H9 (cell line): ENCODE measurements at regions not wholly inside any gene's neighbourhood (a gene's known extent, or its start where the extent isn't known, plus 50 kb on each side); places are given as distances from the start of the nearest gene placed in this dataset.

Experiments used
- DNase-seq: peaks from one replicate; pipeline ENCODE4 v3.0.0-alpha.2; 2017
- H2AFZ ChIP-seq: one replicate; pipeline ENCODE4 v1.6.1; 2013; ENCODE audit warnings: mild to moderate bottlenecking, low read length, control low read depth, moderate library complexity
- H2AK5ac ChIP-seq: 2 replicates; pipeline ENCODE4 v1.6.1; 2013; ENCODE audit warnings: low read length, control low read depth, mixed read lengths; ENCODE audit not compliant: insufficient read length
- H2BK120ac ChIP-seq: one replicate; pipeline ENCODE4 v1.6.1; 2013; ENCODE audit warnings: low read depth, mild to moderate bottlenecking, low read length, control low read depth, inconsistent platforms; ENCODE audit not compliant: poor library complexity, severe bottlenecking
- H2BK12ac ChIP-seq: 2 replicates; pipeline ENCODE4 v1.6.1; 2013; ENCODE audit warnings: low read length, control low read depth, mixed read lengths, low read depth; ENCODE audit not compliant: insufficient read length
- H2BK15ac ChIP-seq: 2 replicates; pipeline ENCODE4 v1.6.1; 2013; ENCODE audit warnings: low read depth, low read length, control low read depth
- H2BK20ac ChIP-seq: one replicate; pipeline ENCODE4 v1.6.1; 2013; ENCODE audit warnings: low read depth, mild to moderate bottlenecking, low read length, control low read depth, inconsistent platforms; ENCODE audit not compliant: poor library complexity, severe bottlenecking
- H2BK5ac ChIP-seq: 2 replicates; pipeline ENCODE4 v1.6.1; 2013; ENCODE audit warnings: low read length, control low read depth, mixed read lengths; ENCODE audit not compliant: insufficient read length
- H3K14ac ChIP-seq: 2 replicates; pipeline ENCODE4 v1.6.1; 2013; ENCODE audit warnings: low read length, control low read depth; ENCODE audit not compliant: insufficient read depth
- H3K18ac ChIP-seq: 2 replicates; pipeline ENCODE4 v1.6.1; 2013; ENCODE audit warnings: low read depth, mild to moderate bottlenecking, mixed read lengths, low read length, control low read depth; ENCODE audit not compliant: insufficient read length
- H3K23ac ChIP-seq: 2 replicates; pipeline ENCODE4 v1.6.1; 2013; ENCODE audit warnings: low read length, control low read depth, mixed read lengths, low read depth; ENCODE audit not compliant: insufficient read length
- H3K23me2 ChIP-seq: 2 replicates; pipeline ENCODE4 v1.6.1; 2013; ENCODE audit warnings: low read depth, mild to moderate bottlenecking, mixed read lengths, low read length, control low read depth; ENCODE audit not compliant: insufficient read length, poor library complexity, severe bottlenecking
- H3K27ac ChIP-seq: 2 replicates; pipeline ENCODE4 v1.5.1; 2013; ENCODE audit warnings: low read length, control low read depth, mixed read lengths, low read depth; ENCODE audit not compliant: insufficient read length
- H3K27me3 ChIP-seq: 2 replicates; pipeline ENCODE4 v1.6.1; 2013; ENCODE audit warnings: low read length, control low read depth, inconsistent platforms; ENCODE audit not compliant: insufficient read depth
- H3K4ac ChIP-seq: 2 replicates; pipeline ENCODE4 v1.6.1; 2013; ENCODE audit warnings: low read depth, mild to moderate bottlenecking, control low read depth, inconsistent platforms, low read length, moderate library complexity
- H3K4me1 ChIP-seq: 2 replicates; pipeline ENCODE4 v1.6.1; 2013; ENCODE audit warnings: low read length, control low read depth, inconsistent platforms; ENCODE audit not compliant: insufficient read depth
- H3K4me2 ChIP-seq: 2 replicates; pipeline ENCODE4 v1.6.1; 2013; ENCODE audit warnings: low read length, control low read depth, mixed read lengths; ENCODE audit not compliant: insufficient read length, insufficient read depth
- H3K56ac ChIP-seq: 2 replicates; pipeline ENCODE4 v1.6.1; 2013; ENCODE audit warnings: low read depth, mild to moderate bottlenecking, mixed read lengths, low read length, control low read depth; ENCODE audit not compliant: insufficient read length
- H3K79me1 ChIP-seq: 2 replicates; pipeline ENCODE4 v1.6.1; 2013; ENCODE audit warnings: low read depth, mild to moderate bottlenecking, moderate library complexity, low read length, control low read depth, inconsistent platforms; ENCODE audit not compliant: insufficient read depth, poor library complexity, severe bottlenecking
- H3K79me2 ChIP-seq: 2 replicates; pipeline ENCODE4 v1.6.1; 2013; ENCODE audit warnings: low read length, control low read depth, inconsistent platforms; ENCODE audit not compliant: insufficient read depth
- H3K9ac ChIP-seq: 2 replicates; pipeline ENCODE4 v1.6.1; 2013; ENCODE audit warnings: low read length, control low read depth, mixed read lengths; ENCODE audit not compliant: insufficient read length; ENCODE audit errors: extremely low read depth
- H3K9me3 ChIP-seq: one replicate; pipeline ENCODE4 v1.6.1; 2013; ENCODE audit warnings: low read depth, low read length, inconsistent platforms; ENCODE audit not compliant: control insufficient read depth
- H3T11ph ChIP-seq: one replicate; pipeline ENCODE4 v1.6.1; 2013; ENCODE audit warnings: mild to moderate bottlenecking, low read length, control low read depth, inconsistent platforms
- H4K20me1 ChIP-seq: one replicate; pipeline ENCODE4 v1.6.1; 2013; ENCODE audit not compliant: control insufficient read depth, insufficient read length, insufficient read depth
- H4K5ac ChIP-seq: 2 replicates; pipeline ENCODE4 v1.6.1; 2013; ENCODE audit warnings: low read depth, mild to moderate bottlenecking, mixed read lengths, low read length, control low read depth; ENCODE audit not compliant: insufficient read length
- H4K8ac ChIP-seq: replicated peaks from 2 replicates; pipeline ENCODE4 v1.6.1; 2013; ENCODE audit warnings: low read length, control low read depth, mixed read lengths, low read depth; ENCODE audit not compliant: insufficient read length
- H4K91ac ChIP-seq: 2 replicates; pipeline ENCODE4 v1.6.1; 2013; ENCODE audit warnings: low read depth, mild to moderate bottlenecking, moderate library complexity, mixed read lengths, low read length, control low read depth; ENCODE audit not compliant: insufficient read length
- H3K27ac Mint-ChIP-seq, 3 experiments: 2 replicates in 2 of 3; 3 replicates in 1 of 3; pipeline ENCODE4 v1.8.0; 2020 to 2021; ENCODE audit warnings: mixed read lengths in 3 of 3, mild to moderate bottlenecking in 1 of 3, moderate library complexity in 1 of 3
- H3K27me3 Mint-ChIP-seq: 2 replicates; pipeline ENCODE4 v1.8.0; 2021; ENCODE audit warnings: low read depth, mild to moderate bottlenecking, moderate library complexity, mixed read lengths
- H3K36me3 Mint-ChIP-seq, 3 experiments: 2 replicates in 2 of 3; 3 replicates in 1 of 3; pipeline ENCODE4 v1.8.0; 2020 to 2021; ENCODE audit warnings: low read depth in 3 of 3, mixed read lengths in 3 of 3; ENCODE audit not compliant: insufficient read depth in 1 of 3
- H3K4me1 Mint-ChIP-seq, 2 experiments: 2 replicates each; pipeline ENCODE4 v1.8.0; 2020; ENCODE audit warnings: mixed read lengths in 2 of 2
- H3K4me3 Mint-ChIP-seq, 2 experiments: 2 replicates in 1 of 2; 3 replicates in 1 of 2; pipeline ENCODE4 v1.8.0; 2020 to 2021; ENCODE audit warnings: mild to moderate bottlenecking in 2 of 2, mixed read lengths in 2 of 2, moderate library complexity in 1 of 2
- H3K9me3 Mint-ChIP-seq, 2 experiments: 2 replicates in 1 of 2; 3 replicates in 1 of 2; pipeline ENCODE4 v1.8.0; 2020; ENCODE audit warnings: mild to moderate bottlenecking in 2 of 2, mixed read lengths in 2 of 2, moderate library complexity in 1 of 2
- CTCF ChIP-seq: fragments of 200-600 bp; sonication (generic); conservative IDR thresholded peaks from 3 replicates; pipeline ENCODE4 v1.8.0; 2021; ENCODE audit warnings: antibody characterized with exemption, mild to moderate bottlenecking
- WGBS: extraction: QIAGEN DNeasy Blood & Tissue Kit; methylation state at CpG from one replicate; pipeline ENCODE4 v1.1.7; 2013; ENCODE audit warnings: missing lambda C conversion rate, low lambda C conversion rate, mixed read lengths; ENCODE audit not compliant: insufficient read length; ENCODE audit errors: extremely low coverage; 5-methylcytosine and 5-hydroxymethylcytosine counted together

GRCh38 chr6:105985816-105986632, 100.1 kb upstream of the PRDM1 start:
- TF ChIP-seq CTCF, result no peak
- H2BK120ac ChIP-seq, result no peak overlapping the region
- H3K18ac ChIP-seq, result no peak overlapping the region
- H3K4me1 ChIP-seq, result peaks cover 6% of the 10 kb centered on the region; the same call in 1 of the 2 replicates
- H3K79me2 ChIP-seq, result no peaks in the 10 kb centered on the region
- H2BK12ac ChIP-seq, result no peak overlapping the region
- no peak overlapping the region for H3K4ac ChIP-seq
- H3K14ac ChIP-seq, result no peak overlapping the region
- no peaks in the 10 kb centered on the region for H4K20me1 ChIP-seq
- 0 out of 7 replicates have a peak, but pooled peaks cover 0 to 4% (median 0%) of the 10 kb centered on the region in 3 experiments for H3K36me3 Mint-ChIP-seq
- H3K9me3 Mint-ChIP-seq, result peaks cover 0 to 3% of the 10 kb centered on the region in 2 experiments; a peak in 4 of 5 replicates
- no peak overlapping the region for H2AK5ac ChIP-seq
- H2AFZ ChIP-seq, result no peak overlapping the region
- H3K27ac ChIP-seq, result no peak overlapping the region
- no peak overlapping the region for H3K27ac Mint-ChIP-seq
- H3K79me1 ChIP-seq, result no peaks in the 10 kb centered on the region
- H3K9ac ChIP-seq, result no peak overlapping the region
- WGBS, result no CpG with 5 or more reads among the region's 48 CpGs
- H2BK15ac ChIP-seq, result no peak overlapping the region
- peaks cover 70% of the 10 kb centered on the region for H3K27me3 ChIP-seq
- peaks cover 100% of the 10 kb centered on the region for H3K27me3 Mint-ChIP-seq
- H4K91ac ChIP-seq, result no peak overlapping the region
- peak overlapping the region; percentile 60 to 80 for H3K4me3 Mint-ChIP-seq
- H2BK20ac ChIP-seq, result no peak overlapping the region
- no peak overlapping the region for H2BK5ac ChIP-seq
- no peak overlapping the region for H4K8ac ChIP-seq
- H3K23me2 ChIP-seq, result peaks cover 17% of the 10 kb centered on the region
- H3T11ph ChIP-seq, result no peak overlapping the region
- peak; percentile 59 for DNase-seq
- no peak overlapping the region for H4K5ac ChIP-seq
- no peak overlapping the region for H3K56ac ChIP-seq
- H3K9me3 ChIP-seq, result no peaks in the 10 kb centered on the region
- H3K23ac ChIP-seq, result no peak overlapping the region
- peak overlapping the region; percentile 83 for H3K4me2 ChIP-seq
- H3K4me1 Mint-ChIP-seq, result peaks cover 24 to 28% of the 10 kb centered on the region in 2 experiments
